ENCODE measurements at regions not wholly inside any gene's neighbourhood (a gene's known extent, or its start where the extent isn't known, plus 50 kb on each side); places are given as distances from the start of the nearest gene placed in this dataset.

DNA sequence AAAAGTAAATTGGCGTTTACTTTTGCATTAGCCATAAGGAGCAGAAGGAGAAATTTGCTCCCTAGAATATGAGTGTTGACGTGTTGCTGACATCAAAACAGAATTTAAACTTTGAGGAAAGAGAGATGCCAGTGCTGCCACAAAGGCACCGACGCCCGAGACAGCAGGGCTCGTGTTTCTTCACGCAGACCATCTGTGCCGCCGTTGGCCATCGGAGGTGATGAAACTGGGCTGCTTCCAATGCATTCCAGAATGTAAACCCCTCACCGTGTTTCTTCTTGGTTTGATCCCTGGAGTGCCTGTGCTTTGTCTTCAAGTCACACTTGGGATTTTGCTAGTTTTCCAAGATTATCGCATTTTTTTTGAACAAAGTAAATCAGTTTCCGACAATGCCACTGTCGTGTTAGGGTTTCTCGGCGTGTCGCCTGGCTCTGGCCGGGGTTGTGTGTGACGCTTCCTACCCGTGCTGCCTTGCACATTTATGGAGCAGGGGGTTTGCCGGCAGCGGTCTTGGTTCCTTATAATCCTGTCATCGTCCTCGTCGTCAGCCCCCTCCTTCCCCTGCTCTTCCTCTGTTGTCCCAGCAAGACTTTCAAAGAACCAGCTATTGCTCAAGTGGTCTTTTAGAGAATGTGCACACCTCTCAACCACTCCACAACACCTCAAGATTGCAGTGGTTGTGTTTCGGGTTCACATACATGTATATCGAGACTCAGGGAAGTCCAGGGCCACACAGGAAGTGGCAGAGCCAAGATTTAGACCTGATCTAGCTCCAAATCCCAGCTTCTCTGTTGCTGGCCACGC lies 103.9 kb downstream of the METRNL start:
- TF ChIP-seq, protein P1, sequence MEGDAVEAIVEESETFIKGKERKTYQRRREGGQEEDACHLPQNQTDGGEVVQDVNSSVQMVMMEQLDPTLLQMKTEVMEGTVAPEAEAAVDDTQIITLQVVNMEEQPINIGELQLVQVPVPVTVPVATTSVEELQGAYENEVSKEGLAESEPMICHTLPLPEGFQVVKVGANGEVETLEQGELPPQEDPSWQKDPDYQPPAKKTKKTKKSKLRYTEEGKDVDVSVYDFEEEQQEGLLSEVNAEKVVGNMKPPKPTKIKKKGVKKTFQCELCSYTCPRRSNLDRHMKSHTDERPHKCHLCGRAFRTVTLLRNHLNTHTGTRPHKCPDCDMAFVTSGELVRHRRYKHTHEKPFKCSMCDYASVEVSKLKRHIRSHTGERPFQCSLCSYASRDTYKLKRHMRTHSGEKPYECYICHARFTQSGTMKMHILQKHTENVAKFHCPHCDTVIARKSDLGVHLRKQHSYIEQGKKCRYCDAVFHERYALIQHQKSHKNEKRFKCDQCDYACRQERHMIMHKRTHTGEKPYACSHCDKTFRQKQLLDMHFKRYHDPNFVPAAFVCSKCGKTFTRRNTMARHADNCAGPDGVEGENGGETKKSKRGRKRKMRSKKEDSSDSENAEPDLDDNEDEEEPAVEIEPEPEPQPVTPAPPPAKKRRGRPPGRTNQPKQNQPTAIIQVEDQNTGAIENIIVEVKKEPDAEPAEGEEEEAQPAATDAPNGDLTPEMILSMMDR (IDR thresholded peaks at IDR 0.05), result no peak
- no peak for TF ChIP-seq POLR2A (IDR thresholded peaks at IDR 0.05)
